Vagina (tissue), 2 donors: ENCODE measurements at regions not wholly inside any gene's neighbourhood (a gene's known extent, or its start where the extent isn't known, plus 50 kb on each side); places are given as distances from the start of the nearest gene placed in this dataset.

Source experiments
- CTCF ChIP-seq, 3 experiments: fragments of 450-650 bp in 2 of 3; fragments of 200-600 bp in 1 of 3; sonication (generic) in 1 of 3; IDR thresholded peaks; one replicate each; pipeline ENCODE4 v1.5.1; 2017 to 2019; ENCODE audit warnings: antibody characterized with exemption in 3 of 3, mild to moderate bottlenecking in 2 of 3, moderate library complexity in 2 of 3
- POLR2A ChIP-seq, 2 donors: fragments of 450-650 bp; IDR thresholded peaks; one replicate each; pipeline ENCODE4 v1.6.1; 2017; ENCODE audit warnings: antibody characterized with exemption in 2 of 2, mild to moderate bottlenecking in 2 of 2, moderate library complexity in 2 of 2
- POLR2AphosphoS5 ChIP-seq, 2 donors: sonication (generic); formaldehyde crosslinking; IDR thresholded peaks; one replicate each; pipeline ENCODE4 v1.9.0; 2017; ENCODE audit warnings: antibody characterized with exemption in 2 of 2, mild to moderate bottlenecking in 2 of 2, low read depth in 1 of 2; ENCODE audit not compliant: insufficient read depth in 1 of 2

- TF ChIP-seq CTCF (IDR thresholded peaks at IDR 0.05) (no peak), POLR2A (IDR thresholded peaks at IDR 0.05) (no peak), POLR2AphosphoS5 (IDR thresholded peaks at IDR 0.05; ENCODE audit: insufficient read depth in 1 of 2, low read depth in 1 of 2) (no peak)
These were observed 55.0 kb upstream of the JCAD start for GRCh38 chr10:30114401-30114800.
